ENCODE measurements at regions not wholly inside any gene's neighbourhood (a gene's known extent, or its start where the extent isn't known, plus 50 kb on each side); places are given as distances from the start of the nearest gene placed in this dataset.
"Not testable (repeated sequence)": the region's sequence is repeated elsewhere in the genome, so short reads cannot be mapped to it uniquely, and the experiment has no call there.

GRCh38 chr4:9505341-9505740 is 61.1 kb downstream of the DEFB131A start:
- in situ Hi-C loops (cut with MboI; ENCODE audit: low sequenced_read_pairs), result not testable (repeated sequence)

DNA sequence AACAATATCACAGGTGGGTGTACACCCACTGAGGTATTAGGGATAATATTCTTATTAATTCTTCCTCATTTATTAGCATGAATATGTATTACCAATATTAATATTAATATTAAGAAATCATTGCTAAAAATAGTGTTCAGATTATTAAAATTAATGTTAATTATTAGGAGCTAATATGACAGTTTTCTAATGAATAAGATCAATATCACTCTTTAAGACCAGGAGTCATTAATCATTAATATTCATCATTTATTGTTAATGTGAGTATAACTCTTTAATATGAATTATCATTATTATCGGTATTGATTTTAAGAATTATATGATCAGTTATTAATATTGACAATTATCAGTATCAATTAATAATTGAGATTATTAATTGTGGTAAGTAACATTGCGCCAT is 62.5 kb downstream of the DEFB131A start:
- in situ Hi-C loops (cut with MboI; ENCODE audit: low sequenced_read_pairs), result not testable (repeated sequence)

GRCh38 chr4:9512941-9513340 is 68.7 kb downstream of the DEFB131A start:
- in situ Hi-C loops (cut with MboI; ENCODE audit: low sequenced_read_pairs), result not testable (repeated sequence)

GRCh38 chr4:9519631-9520030 is 75.4 kb downstream of the DEFB131A start:
- in situ Hi-C loops (cut with MboI; ENCODE audit: low sequenced_read_pairs), result not testable (repeated sequence)

- in situ Hi-C loops (cut with MboI; ENCODE audit: low sequenced_read_pairs), result not testable (repeated sequence)
Measured at GRCh38 chr4:9522903-9523302, 78.7 kb downstream of the DEFB131A start.

- in situ Hi-C loops (cut with MboI; ENCODE audit: low sequenced_read_pairs), result not testable (repeated sequence)
Measured at GRCh38 chr4:9524406-9524805, 80.2 kb downstream of the DEFB131A start.

DNA sequence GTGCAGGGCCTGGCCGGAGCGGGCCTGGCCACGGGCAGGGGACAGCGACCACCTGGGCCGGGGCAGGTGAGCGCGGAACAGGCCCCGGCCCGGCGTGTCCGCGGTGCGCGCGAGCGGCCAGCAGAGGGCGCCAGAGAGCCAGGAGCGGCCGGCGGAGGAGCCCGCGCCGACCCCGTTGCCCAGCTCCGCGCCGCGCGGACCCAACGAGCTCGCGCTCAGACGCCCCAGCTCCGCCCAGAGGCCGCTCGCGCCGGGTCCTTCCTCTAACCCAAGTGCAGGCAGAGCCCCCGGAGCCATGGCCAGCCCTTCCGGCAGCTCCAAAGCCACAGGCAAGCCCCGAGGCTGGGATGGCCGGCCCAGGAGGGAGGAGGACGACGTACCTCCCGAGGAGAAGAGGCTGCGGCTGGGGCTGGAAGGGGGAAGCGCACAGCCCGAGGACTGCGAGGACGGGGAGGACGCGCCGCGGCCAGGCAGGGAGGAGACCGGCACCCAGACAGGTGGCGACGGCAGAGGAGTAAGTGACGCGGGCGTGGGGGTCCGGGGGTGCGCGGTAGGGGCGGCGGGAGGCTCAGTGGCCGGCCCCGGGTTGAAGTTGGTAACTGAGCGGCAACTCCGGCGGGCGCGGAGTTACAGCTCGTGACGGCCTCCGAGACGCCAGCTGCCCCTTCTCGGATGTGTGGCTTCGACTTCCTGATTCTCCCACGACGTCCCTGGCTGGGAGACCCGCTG is 88.1 kb downstream of the DEFB131A start:
- in situ Hi-C loops (cut with MboI; ENCODE audit: low sequenced_read_pairs), result loop anchor here (25.0 kb wide), 1 partner anchor 105 kb away; no protein-coding TSS in a partner anchor

DNA sequence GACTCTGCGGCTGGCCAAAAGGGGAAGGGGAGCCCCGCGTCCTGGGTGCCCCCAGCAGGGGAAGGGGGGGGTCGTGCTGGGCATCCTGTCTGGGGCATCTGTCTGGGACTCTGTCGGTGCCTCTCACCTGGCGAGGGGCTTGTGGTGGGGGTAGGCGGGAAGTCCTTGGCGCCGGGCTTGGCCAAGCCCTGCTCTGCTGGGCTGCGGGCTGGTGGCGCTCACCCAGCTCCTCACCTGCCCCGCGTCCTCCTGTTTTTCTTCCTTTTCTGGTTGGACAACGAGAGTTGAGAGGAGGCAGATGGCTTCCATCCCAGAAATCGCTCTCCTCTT is 88.6 kb downstream of the DEFB131A start:
- in situ Hi-C loops (cut with MboI; ENCODE audit: low sequenced_read_pairs), result loop anchor here (25.0 kb wide), 1 partner anchor 104 kb away; no protein-coding TSS in a partner anchor

DNA sequence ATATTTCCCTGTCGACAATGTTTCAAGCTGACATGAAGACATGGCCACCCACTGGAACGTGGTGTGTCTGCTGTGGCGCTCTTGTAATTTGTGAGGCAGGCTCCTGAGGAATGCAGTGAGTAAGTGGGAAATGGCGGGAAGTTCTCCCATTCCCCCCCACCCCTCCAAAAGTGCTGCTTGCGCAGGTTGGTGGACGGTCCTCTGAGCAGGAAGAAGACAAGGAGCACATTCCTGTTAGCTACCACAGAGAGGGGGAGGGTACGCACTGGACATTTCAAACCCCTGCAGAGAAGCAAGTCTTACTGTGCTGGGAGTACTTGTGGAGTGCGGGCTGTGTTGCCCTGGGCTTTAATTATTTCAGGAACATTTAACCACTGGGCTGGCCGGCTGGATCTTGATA is 92.9 kb downstream of the DEFB131A start:
- in situ Hi-C loops (cut with MboI; ENCODE audit: low sequenced_read_pairs), result loop anchor here (25.0 kb wide), 1 partner anchor 100 kb away; no protein-coding TSS in a partner anchor

DNA sequence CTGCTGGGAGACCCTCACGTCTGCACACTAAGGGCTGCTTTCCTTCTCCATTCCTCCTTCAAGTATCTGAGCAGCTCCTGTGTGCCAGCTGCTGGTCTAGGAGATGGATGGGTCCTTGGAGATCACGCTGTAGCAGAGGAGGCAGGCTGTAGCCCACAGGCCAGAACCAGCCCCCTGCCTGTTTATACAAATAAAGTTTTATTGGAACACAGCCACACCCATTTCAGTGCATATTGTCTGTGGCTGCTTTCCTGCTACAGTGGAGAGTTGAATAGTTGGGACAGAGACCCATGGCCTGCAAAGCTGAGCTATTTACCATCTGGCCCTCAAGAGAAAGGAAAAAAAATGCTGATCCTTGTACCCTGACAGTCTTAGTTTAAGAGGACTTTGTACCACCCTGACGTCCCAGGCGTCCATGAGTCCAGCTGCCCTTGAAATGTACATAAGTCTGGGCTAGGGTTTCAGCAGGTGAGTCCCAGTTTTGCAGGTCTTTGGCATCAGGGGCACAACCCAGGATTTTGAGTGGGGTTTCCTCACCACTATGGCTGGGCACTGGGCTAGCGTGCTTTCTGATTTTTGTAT is 95.8 kb downstream of the DEFB131A start:
- in situ Hi-C loops (cut with MboI; ENCODE audit: low sequenced_read_pairs), result loop anchor here (25.0 kb wide), 1 partner anchor 97 kb away; no protein-coding TSS in a partner anchor

DNA sequence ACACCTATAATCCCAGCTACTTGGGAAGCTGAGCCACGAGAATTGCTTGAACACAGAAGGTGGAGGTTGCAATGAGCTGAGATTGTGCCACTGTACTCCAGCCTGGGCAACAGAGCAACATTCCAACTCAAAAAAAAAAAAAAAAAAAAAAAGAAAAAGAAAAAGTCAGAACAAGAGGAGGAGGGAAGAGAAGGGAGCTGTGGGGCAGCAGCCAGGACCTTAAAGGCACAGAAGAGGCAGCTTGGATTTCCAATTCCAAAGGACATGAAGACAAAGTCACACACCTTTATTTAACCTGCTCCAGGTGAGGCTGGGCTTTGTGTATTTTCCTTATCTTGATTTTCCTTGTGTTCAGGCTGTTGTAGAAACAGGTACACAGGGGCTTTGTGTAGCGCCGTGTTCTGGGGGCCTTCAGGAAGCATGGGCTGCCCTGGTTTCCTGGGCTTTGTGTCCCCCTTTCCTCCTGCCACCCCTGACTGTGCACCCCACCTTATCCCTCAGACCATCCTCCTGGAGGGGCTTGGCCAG is 97.2 kb downstream of the DEFB131A start:
- in situ Hi-C loops (cut with MboI; ENCODE audit: low sequenced_read_pairs), result loop anchor here (25.0 kb wide), 1 partner anchor 96 kb away; no protein-coding TSS in a partner anchor

GRCh38 chr4:9544851-9545250 is 100.6 kb downstream of the DEFB131A start:
- in situ Hi-C loops (cut with MboI; ENCODE audit: low sequenced_read_pairs), result loop anchor here (25.0 kb wide), 1 partner anchor 92 kb away; no protein-coding TSS in a partner anchor

DNA sequence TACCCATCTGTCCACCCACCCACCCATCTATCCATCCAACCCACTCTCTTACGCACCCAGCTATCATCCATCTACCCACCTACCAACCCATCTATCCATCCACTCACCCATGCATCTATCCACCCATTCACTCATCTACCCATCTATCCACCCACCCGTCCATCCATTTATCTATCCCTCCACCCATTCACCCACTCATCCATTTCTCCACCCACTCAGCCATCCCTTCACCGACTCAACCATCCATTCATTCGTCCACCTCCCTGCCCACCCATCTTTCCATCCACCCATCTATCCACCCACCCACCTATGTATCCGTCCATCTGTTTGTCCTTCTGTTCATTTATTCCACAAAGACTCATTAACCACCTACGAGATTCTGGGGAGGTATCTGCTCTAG is 103.3 kb downstream of the DEFB131A start:
- in situ Hi-C loops (cut with MboI; ENCODE audit: low sequenced_read_pairs), result loop anchor here (25.0 kb wide), 1 partner anchor 90 kb away; no protein-coding TSS in a partner anchor

GRCh38 chr4:9556076-9556475 is 111.9 kb downstream of the DEFB131A start:
- in situ Hi-C loops (cut with MboI; ENCODE audit: low sequenced_read_pairs), result not testable (repeated sequence)

DNA sequence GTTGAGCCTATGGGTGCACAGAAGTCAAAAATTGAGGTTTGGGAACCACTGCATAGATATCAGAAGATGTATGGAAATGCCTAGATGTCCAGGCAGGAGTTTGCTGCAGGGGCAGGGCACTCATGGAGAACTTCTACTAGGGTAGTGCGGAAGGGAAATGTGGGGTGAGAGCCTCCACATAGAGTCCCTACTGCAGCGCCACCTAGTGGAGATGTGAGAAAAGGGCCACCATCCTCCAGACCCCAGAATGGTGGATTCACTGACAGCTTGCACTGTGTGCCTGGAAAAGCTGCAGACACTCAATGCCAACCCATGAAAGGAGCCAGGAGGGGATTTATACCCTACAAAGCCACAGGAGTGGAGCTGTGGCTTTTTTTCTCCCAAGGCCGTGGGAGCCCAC is 133.7 kb downstream of the DEFB131A start:
- in situ Hi-C loops (cut with MboI; ENCODE audit: low sequenced_read_pairs), result not testable (repeated sequence)

- in situ Hi-C loops (cut with MboI; ENCODE audit: low sequenced_read_pairs), result not testable (repeated sequence)
Measured at GRCh38 chr4:9582880-9583279, 138.7 kb downstream of the DEFB131A start.

GRCh38 chr4:9592010-9592409 is 147.8 kb downstream of the DEFB131A start:
- in situ Hi-C loops (cut with MboI; ENCODE audit: low sequenced_read_pairs), result no loop called here

DNA sequence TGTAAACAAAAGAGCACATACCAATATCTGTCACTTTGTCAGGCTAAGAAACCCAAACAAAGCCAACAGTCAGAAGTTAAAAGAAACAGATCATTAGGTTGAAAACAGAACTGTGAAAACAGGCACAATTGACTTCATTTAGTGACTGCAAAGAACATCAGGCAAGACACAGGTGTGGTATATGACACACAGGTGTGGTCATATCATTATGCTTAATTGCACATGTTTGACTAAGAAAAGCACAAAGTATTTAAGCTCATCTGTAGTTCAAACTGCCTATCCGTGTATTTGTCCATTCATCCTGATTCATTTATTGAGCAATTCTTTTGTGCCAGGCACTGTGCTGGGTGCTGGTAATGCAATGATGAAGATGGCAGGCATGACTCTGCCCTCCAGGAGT is 150.7 kb downstream of the DEFB131A start:
- in situ Hi-C loops (cut with MboI; ENCODE audit: low sequenced_read_pairs), result no loop called here

- in situ Hi-C loops (cut with MboI; ENCODE audit: low sequenced_read_pairs), result not testable (repeated sequence)
Measured at GRCh38 chr4:9595531-9595930, 151.3 kb downstream of the DEFB131A start.

- in situ Hi-C loops (cut with MboI; ENCODE audit: low sequenced_read_pairs), result no loop called here
Measured at GRCh38 chr4:9599266-9599665, 155.1 kb downstream of the DEFB131A start.

DNA sequence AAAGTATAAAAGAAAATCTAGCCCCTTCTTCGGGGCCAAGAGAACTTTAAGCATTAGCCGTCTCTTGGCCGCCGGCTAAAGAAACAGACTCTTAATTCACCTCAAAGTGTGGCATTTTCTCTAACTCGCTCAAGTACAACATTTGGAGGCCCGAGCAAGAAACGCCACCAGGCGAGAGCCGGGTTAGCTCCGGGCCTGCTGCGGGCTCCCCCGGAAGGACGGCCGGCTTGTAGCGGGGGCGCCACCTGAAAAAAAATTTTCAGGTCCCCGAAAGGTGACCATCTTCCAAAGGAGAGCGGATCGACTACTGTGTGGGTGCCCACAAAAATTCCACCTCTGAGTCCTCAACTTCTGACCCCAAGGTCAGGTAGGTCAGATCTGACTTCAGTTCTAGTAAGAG is 156.0 kb downstream of the DEFB131A start:
- in situ Hi-C loops (cut with MboI; ENCODE audit: low sequenced_read_pairs), result no loop called here

DNA sequence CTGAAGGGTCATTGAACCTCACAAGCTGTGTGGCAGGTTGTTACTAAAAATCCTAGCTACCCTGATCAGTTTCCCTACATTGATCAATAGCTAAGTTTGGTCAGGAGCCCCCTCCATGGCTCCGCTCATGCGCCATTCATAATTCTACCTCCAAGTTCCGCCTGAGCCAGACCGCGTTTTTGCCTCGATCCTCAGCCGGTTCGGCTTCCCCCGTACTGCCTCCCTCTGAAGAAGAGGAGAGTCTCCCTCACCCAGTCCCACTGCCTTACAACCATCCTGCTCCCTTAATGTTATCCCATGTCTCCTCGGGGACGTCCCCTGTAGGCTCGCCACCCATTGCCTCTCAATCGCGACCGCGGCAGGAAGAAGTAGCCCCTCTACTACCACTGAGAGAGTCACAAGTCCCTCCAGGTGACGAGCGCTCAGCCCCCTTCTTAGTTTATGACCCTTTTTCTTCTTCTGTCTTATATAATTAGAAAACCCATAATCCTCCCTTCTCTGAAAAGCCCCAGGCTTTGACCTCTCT is 158.2 kb downstream of the DEFB131A start:
- in situ Hi-C loops (cut with MboI; ENCODE audit: low sequenced_read_pairs), result no loop called here
